H1 (cell line): ENCODE measurements at regions not wholly inside any gene's neighbourhood (a gene's known extent, or its start where the extent isn't known, plus 50 kb on each side); places are given as distances from the start of the nearest gene placed in this dataset.

Experiments
- ATF2 ChIP-seq: IDR thresholded peaks from 2 replicates; pipeline ENCODE4 v1.6.1; 2012; ENCODE audit warnings: low read length, inconsistent platforms
- CTCF ChIP-seq, 3 experiments: IDR thresholded peaks; 1 replicate in 2 of 3; 2 replicates in 1 of 3; pipeline versions ENCODE4 v1.5.1 to v1.6.1; 2011; ENCODE audit warnings: low read length in 3 of 3, mild to moderate bottlenecking in 3 of 3, inconsistent platforms in 2 of 3, low read depth in 1 of 3, moderate library complexity in 1 of 3; ENCODE audit not compliant: insufficient read depth in 1 of 3; ENCODE audit errors: control extremely low read depth in 1 of 3
- EP300 ChIP-seq, 2 experiments: IDR thresholded peaks; 1 replicate in 1 of 2; 2 replicates in 1 of 2; pipeline ENCODE4 v1.6.1; 2011 to 2012; ENCODE audit warnings: low read depth in 2 of 2, low read length in 2 of 2, mild to moderate bottlenecking in 2 of 2, borderline replicate concordance in 1 of 2, inconsistent platforms in 1 of 2, moderate library complexity in 1 of 2
- EZH2 ChIP-seq: fragments of 200-600 bp; sonication (generic); IDR thresholded peaks from 2 replicates; pipeline ENCODE4 v1.7.1; 2012; ENCODE audit warnings: low read depth, mild to moderate bottlenecking, moderate library complexity, low read length, inconsistent platforms; ENCODE audit not compliant: severe bottlenecking
- HDAC2 ChIP-seq, 2 experiments: fragments of 300-600 bp in 1 of 2; sonication (generic) in 1 of 2; IDR thresholded peaks; 2 replicates each; pipeline ENCODE4 v1.6.1; 2011 to 2012; ENCODE audit warnings: low read depth in 2 of 2, low read length in 2 of 2, mild to moderate bottlenecking in 2 of 2, moderate library complexity in 2 of 2, borderline replicate concordance in 1 of 2, inconsistent platforms in 1 of 2
- HDAC6 ChIP-seq: IDR thresholded peaks from one replicate; pipeline ENCODE4 v1.7.1; 2012; ENCODE audit warnings: low read depth, mild to moderate bottlenecking, inconsistent platforms, low read length, moderate library complexity
- POLR2A ChIP-seq, 2 experiments: IDR thresholded peaks; 1 replicate in 1 of 2; 2 replicates in 1 of 2; pipeline ENCODE4 v1.6.1; 2011; ENCODE audit warnings: low read depth in 2 of 2, low read length in 2 of 2, mild to moderate bottlenecking in 2 of 2; ENCODE audit errors: control extremely low read depth in 1 of 2
- TAF1 ChIP-seq: IDR thresholded peaks from 2 replicates; pipeline ENCODE4 v1.6.1; 2011; ENCODE audit warnings: mild to moderate bottlenecking, low read depth, low read length
- ZNF274 ChIP-seq: IDR thresholded peaks from 2 replicates; pipeline ENCODE4 v1.7.0; 2012; ENCODE audit warnings: low read length, borderline replicate concordance; ENCODE audit errors: extremely low read depth

- TF ChIP-seq POLR2A (IDR thresholded peaks at IDR 0.05; ENCODE audit: control extremely low read depth in 1 of 2, low read depth in 2 of 2, low read length in 2 of 2) (no peak), HDAC6 (no peak), CTCF (IDR thresholded peaks at IDR 0.05; ENCODE audit: control extremely low read depth in 1 of 3, insufficient read depth in 1 of 3, low read depth in 1 of 3, low read length in 3 of 3) (no peak), ZNF274 (no peak), EP300 (IDR thresholded peaks at IDR 0.05; ENCODE audit: borderline replicate concordance in 1 of 2, low read depth in 2 of 2, low read length in 2 of 2) (no peak), HDAC2 (IDR thresholded peaks at IDR 0.05; ENCODE audit: borderline replicate concordance in 1 of 2, low read depth in 2 of 2, low read length in 2 of 2) (no peak), TAF1 (no peak), EZH2 (no peak), ATF2 (no peak)
These were observed 446.3 kb upstream of the NECTIN3 start for GRCh38 chr3:110625201-110625747.
